HepG2 (cell line): ENCODE measurements at regions not wholly inside any gene's neighbourhood (a gene's known extent, or its start where the extent isn't known, plus 50 kb on each side); places are given as distances from the start of the nearest gene placed in this dataset.

Experiments used
- AGO1 ChIP-seq: fragments of 200-400 bp; formaldehyde crosslinking; IDR thresholded peaks from 2 replicates; pipeline ENCODE4 v1.6.1; 2017; ENCODE audit warnings: mild to moderate bottlenecking, low read depth, low read length, moderate library complexity; ENCODE audit not compliant: poor library complexity, severe bottlenecking
- HNRNPH1 ChIP-seq: fragments of 200-400 bp; formaldehyde crosslinking; optimal IDR thresholded peaks from 2 replicates; pipeline ENCODE3; 2017; ENCODE audit warnings: mild to moderate bottlenecking, low read depth, low read length
- PBX3 ChIP-seq: sonication (generic); formaldehyde crosslinking; IDR thresholded peaks from 2 replicates; pipeline ENCODE4 v1.8.1; 2023; ENCODE audit warnings: missing genetic modification reagents, inconsistent platforms, borderline replicate concordance
- TBP ChIP-seq: sonication (generic); formaldehyde crosslinking; IDR thresholded peaks from 2 replicates; pipeline ENCODE4 v1.5.0; 2020; ENCODE audit warnings: missing genetic modification reagents
- ZNF142 ChIP-seq: sonication (generic); formaldehyde crosslinking; IDR thresholded peaks from 2 replicates; pipeline ENCODE4 v1.4.0; 2020; ENCODE audit warnings: missing genetic modification reagents
- ZNF34 ChIP-seq: sonication (generic); formaldehyde crosslinking; IDR thresholded peaks from 2 replicates; pipeline ENCODE4 v1.4.0; 2020; ENCODE audit warnings: mild to moderate bottlenecking, missing genetic modification reagents, borderline replicate concordance
- ZNF614 ChIP-seq: IDR thresholded peaks from 2 replicates; pipeline ENCODE4 v1.6.1; 2018; ENCODE audit warnings: missing biosample characterization, missing genetic modification reagents, inconsistent platforms, borderline replicate concordance
- TF ChIP-seq, protein P1 (sequence below): sonication (generic); formaldehyde crosslinking; IDR thresholded peaks from 2 replicates; pipeline ENCODE4 v1.4.0; 2020; ENCODE audit warnings: missing genetic modification reagents, mild to moderate bottlenecking, borderline replicate concordance
- TF ChIP-seq, protein P2 (sequence below): sonication (generic); formaldehyde crosslinking; IDR thresholded peaks from 2 replicates; pipeline ENCODE4 v1.4.0; 2020; ENCODE audit warnings: low read depth, missing genetic modification reagents

GRCh38 chr14:55832122-55832911, 252.3 kb downstream of the KTN1 start (continued):
- TF ChIP-seq HNRNPH1: no peak
- no peak for TF ChIP-seq AGO1
- TF ChIP-seq ZNF142 (CRISPR knock-in tag): no peak
- no peak for TF ChIP-seq ZNF34
- TF ChIP-seq PBX3 (CRISPR knock-in tag): no peak
- TF ChIP-seq, protein P1, sequence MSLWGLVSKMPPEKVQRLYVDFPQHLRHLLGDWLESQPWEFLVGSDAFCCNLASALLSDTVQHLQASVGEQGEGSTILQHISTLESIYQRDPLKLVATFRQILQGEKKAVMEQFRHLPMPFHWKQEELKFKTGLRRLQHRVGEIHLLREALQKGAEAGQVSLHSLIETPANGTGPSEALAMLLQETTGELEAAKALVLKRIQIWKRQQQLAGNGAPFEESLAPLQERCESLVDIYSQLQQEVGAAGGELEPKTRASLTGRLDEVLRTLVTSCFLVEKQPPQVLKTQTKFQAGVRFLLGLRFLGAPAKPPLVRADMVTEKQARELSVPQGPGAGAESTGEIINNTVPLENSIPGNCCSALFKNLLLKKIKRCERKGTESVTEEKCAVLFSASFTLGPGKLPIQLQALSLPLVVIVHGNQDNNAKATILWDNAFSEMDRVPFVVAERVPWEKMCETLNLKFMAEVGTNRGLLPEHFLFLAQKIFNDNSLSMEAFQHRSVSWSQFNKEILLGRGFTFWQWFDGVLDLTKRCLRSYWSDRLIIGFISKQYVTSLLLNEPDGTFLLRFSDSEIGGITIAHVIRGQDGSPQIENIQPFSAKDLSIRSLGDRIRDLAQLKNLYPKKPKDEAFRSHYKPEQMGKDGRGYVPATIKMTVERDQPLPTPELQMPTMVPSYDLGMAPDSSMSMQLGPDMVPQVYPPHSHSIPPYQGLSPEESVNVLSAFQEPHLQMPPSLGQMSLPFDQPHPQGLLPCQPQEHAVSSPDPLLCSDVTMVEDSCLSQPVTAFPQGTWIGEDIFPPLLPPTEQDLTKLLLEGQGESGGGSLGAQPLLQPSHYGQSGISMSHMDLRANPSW: no peak
- TF ChIP-seq, protein P2, sequence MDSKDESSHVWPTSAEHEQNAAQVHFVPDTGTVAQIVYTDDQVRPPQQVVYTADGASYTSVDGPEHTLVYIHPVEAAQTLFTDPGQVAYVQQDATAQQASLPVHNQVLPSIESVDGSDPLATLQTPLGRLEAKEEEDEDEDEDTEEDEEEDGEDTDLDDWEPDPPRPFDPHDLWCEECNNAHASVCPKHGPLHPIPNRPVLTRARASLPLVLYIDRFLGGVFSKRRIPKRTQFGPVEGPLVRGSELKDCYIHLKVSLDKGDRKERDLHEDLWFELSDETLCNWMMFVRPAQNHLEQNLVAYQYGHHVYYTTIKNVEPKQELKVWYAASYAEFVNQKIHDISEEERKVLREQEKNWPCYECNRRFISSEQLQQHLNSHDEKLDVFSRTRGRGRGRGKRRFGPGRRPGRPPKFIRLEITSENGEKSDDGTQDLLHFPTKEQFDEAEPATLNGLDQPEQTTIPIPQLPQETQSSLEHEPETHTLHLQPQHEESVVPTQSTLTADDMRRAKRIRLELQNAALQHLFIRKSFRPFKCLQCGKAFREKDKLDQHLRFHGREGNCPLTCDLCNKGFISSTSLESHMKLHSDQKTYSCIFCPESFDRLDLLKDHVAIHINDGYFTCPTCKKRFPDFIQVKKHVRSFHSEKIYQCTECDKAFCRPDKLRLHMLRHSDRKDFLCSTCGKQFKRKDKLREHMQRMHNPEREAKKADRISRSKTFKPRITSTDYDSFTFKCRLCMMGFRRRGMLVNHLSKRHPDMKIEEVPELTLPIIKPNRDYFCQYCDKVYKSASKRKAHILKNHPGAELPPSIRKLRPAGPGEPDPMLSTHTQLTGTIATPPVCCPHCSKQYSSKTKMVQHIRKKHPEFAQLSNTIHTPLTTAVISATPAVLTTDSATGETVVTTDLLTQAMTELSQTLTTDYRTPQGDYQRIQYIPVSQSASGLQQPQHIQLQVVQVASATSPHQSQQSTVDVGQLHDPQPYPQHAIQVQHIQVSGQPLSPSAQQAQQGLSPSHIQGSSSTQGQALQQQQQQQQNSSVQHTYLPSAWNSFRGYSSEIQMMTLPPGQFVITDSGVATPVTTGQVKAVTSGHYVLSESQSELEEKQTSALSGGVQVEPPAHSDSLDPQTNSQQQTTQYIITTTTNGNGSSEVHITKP: no peak
- TF ChIP-seq TBP (CRISPR knock-in tag): no peak
- TF ChIP-seq ZNF614 (CRISPR knock-in tag): no peak
